Hematopoietic multipotent progenitor cell treated with erythropoietin and hydrocortisone succinate and interleukin-3 and kit ligand, for 4 days (in vitro differentiated cells): ENCODE measurements at regions not wholly inside any gene's neighbourhood (a gene's known extent, or its start where the extent isn't known, plus 50 kb on each side); places are given as distances from the start of the nearest gene placed in this dataset.

ENCODE experiments used
- DNase-seq: peaks from one replicate; pipeline ENCODE4 v3.0.0-alpha.2; 2015

DNA sequence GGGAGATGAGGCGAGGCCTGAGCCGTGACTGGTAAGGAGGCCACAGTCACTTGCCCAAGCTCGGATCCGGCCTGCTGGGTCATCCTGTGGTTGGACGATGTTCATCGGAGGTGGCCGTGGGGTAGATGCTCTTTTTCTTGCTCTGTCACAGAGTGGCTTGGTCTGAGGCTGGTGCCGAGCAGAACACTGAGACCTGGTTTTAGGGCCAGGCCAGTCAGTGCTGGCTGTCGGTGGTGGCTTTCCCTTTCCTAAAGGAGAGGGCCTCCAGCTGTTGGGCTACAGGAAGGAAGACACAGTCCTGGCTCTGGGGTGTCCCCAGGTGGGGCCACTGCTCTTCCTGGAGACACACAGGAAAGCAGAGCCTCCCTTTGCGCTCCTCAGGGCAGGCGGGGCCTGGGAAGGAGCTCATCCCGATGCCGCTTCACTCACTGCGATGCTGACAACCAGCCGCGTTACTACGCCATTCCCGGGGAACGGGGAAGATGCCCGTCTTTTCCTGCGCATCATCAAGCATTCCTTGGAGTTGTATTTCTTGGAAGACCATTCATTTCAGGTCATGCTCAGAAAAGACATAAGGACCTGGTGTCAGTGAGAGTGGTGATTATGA is 254.8 kb upstream of the IRX4 start:
- no peak for DNase-seq

DNA sequence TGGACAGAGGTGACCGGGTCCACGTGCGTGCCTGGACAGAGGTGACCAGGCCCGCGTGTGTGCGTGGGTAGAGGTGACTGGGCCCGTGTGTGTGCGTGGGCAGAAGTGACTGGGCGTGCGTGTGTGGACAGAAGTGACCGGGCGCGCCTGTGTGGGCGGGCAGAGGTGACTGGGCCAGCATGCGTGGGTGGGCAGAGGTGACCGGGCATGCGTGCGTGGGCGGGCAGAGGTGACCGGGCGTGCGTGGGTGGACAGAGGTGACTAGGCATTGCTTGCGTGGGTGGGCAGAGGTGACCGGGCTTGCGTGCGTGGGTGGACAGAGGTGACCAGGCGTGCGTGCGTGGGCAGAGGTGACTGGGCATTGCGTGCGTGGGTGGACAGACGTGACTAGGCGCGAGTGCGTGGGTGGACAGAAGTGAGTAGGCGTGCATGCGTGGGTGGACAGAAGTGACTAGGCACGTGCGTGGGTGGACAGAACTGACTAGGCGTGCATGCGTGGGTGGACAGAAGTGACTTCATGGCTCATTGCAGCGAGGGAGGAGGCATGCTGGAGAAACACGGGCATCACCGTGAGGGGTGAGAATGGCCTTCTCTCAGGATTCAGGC is 254.1 kb upstream of the IRX4 start:
- DNase-seq = no peak

DNA sequence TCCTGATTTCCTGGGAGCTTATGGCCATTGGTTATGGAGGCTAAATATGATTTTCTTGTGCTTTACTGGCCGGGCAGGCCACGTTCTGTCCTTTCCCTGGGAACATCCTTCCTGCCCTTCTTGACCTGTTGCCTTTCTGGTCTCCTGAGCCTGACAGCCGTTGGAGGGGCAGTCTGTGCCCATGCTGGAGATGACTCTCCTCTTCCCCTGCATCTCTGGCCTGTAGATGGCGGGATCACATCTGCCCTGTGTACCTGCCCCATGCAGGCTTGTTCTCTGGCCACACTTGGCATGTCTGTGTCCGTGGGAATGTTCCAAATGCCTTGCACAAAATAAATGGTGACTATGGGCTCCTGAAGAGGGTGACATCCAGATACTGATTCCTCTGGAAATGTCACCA is 253.1 kb upstream of the IRX4 start:
- no peak for DNase-seq

DNA sequence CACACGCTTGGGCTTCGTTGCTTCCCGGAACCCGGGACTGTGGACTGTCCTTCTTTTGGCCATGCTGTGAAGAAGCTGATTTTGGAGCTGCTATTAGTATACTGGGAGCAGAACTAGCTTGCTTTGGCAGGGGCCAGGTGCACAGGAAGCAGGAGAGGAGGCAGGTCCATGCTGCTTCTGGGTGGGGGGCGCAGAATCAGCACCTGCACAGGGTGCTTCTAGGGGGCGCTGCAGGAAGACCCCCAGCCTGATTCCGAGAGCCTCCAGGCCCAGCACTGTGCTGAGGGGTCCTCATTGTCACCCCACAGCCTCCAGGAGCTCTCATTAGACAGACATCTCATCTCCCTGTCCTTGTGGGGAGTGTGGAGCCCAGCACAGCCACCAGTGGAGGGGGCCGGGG is 252.6 kb upstream of the IRX4 start:
- DNase-seq = no peak

DNA sequence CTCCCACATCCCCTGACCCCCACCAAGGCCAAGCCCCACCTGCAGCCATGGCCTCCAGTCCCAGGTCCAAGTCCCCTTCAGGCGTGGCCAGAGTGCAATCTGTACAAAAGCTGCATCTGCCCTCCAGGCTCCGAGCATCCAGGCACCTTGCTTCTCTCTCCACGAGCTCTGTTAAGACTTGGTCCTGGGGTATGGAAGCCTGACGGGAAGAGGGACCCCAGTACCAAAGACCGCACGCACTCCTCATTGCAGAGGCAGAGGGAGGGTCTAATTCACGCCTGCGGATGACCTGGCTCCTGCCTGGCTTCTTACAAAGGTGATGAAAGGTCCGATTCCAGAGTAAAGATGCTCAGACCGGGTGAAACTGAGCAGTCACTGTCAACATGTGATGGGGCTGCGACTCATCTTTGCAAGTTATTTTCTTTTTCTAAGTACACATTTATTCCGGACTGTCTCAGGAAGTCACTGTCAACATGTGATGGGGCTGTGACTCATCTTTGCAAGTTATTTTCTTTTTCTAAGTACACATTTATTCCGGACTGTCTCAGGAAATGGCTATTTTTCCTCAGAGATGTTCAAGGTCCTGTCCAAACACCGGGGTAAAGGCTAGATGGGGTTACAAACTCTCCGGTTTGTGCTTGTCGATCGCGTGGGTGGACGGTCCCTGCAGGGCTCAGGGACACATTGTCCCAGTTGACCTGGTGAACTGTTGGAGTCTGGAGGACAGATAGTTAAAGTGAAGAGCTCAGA is 252.0 kb upstream of the IRX4 start:
- DNase-seq = no peak

DNA sequence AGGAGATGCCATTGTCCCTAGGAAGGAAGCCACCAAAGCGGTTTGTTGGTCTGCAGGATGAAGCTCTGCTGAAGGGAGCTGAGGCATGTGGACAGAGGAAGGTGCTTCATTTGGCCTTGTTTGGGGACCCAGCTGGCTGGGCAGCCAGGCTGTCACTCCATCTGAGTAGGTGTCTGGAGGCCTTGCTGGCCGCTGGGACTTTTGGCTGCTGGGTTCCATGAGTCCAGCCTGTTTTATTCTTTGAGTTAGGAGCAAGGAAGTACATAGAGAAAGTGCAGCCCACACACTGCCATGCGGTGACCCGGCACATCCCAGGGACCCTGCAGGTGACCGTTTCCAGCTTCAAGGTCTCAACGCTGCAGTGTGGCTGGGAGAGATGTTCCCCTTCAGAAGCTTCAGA is 251.2 kb upstream of the IRX4 start:
- DNase-seq = no peak

DNA sequence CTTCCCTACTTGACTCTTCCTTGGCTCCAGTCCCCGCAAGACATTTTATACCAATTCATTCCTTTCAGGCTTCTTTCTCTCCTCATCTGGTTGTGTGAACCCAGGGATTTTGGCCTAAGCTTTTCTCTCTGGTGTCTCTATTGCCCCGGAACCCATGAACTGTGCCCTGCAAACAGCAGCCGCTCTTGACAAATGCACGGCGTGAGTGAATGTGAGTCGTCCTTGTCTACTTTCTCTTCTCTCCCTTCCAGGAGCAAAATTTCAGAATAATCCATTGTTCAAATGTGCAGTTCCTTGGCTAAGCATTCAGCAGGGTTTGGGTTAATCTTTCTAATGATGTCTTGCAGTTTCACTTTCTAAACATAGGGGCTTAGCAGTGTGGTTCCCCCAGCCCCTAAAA is 250.4 kb upstream of the IRX4 start:
- no peak for DNase-seq

DNA sequence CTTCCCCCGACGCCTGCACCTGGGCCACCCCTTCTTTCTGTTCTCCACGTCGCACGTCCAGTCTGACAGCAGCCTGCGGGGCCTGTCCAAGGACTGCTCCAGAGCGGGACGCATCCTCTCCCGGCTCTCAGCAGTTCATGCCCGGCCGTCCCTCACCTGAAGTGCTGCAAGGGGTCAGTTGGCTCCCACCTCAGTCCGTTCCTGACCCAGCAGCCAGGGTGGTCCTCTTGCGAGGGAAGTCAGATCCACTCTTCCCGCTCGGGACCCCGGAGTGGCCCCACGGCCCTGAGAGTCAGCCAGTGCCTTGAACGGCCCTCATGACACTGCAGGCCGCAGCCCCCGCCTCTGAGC is 249.7 kb upstream of the IRX4 start:
- no peak for DNase-seq

DNA sequence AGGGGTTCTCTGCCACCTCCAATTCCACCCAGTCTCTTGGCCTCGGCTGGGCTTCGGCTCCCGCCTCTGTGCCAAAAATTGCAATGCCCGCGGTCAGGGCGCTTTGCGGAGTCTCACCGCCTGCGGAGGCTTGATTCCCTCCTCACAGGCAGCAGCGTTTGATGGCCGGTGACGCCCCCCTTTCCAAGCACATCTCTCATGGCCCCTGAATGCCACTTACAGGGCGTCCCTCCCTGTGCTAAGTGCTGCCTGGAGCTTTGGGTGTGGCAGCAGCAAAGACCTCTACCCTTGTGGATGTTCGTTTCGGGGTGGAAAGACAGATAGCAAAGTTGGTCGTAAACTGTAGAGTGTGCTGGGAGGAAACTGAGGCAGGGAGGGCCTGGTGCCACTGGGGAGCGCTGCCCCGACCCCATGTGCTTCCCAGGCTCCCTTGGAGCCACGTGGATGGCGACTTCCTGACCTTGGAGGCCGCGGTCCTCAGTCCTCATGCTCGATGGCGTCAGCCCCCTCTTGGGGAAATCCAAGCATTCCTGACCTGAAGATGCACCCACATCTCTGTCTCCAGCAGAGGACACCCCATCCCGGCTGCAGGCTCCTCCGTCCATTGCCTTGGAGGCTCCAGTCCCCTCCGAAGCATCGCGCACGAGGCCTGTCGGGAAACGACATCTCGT is 249.2 kb upstream of the IRX4 start:
- no peak for DNase-seq

DNA sequence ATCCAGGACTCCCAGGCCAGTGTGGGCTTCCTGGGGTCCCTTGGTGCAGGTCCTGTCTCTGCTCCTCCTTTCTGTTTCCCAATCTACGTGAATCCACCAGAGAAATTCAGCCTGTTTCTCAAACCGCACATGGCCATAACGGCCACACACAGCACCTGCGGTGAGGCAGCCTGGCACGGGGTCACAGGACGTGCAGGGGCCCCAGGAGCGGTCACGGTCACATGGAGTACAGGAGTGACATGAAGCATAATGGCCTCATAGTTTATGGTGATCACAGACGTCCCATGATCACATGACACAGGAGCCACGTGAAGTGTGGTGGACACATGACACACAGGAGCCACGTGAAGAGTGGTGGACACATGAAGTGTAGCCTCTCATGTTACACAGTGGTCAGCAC is 248.5 kb upstream of the IRX4 start:
- no peak for DNase-seq

DNA sequence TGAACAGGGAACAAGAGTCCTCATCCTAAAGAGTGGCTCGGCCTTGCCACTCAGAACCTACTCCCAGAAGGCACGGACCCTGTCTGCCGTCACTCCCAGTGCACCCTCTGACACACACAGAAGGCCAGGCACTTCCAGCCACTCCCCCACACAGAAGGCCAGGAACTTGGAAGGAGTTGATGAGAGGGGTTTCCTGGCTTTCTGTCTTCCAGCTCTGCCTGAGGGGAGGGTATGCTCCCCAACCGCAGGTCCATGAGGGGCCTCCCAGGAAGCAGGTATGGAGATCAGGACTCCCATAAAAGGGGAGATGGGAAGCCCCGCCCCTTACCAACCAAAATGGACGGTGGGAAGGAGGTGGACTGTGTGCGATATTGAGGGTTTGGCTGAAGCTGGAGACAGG is 247.6 kb upstream of the IRX4 start:
- no peak for DNase-seq

DNA sequence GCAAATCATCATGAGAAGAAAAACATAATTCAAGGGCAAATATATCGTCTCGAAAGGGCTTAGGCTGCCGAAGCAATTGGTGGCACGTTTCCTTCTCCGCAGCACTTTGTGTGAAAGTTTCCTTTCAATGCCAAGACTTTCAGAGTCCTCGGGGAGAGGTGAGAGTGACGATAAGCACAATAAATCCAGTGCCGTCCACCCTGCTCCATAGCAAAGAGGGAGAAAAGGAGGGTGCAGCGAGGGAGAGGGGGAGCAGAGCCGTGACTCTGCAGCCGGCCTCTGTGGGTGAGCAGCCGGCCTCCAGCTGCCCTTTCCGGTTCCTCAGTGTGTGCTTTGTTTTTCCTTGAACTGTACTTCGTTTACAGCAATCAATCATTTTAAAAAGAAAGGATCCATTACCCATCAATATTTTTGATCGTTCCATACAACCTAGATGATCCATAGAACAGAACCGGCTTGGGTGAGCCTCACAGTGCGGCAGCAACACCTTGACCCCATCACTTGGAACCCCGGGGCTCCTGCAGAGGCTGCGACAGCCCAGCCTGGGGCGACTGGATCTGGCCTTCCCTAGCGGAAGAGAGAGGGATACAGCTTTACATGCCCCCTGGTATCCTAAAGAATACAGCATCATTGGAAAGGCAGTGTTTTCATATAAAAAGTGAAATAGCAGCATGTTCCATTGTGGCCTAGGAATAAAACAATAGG is 247.0 kb upstream of the IRX4 start:
- no peak for DNase-seq

DNA sequence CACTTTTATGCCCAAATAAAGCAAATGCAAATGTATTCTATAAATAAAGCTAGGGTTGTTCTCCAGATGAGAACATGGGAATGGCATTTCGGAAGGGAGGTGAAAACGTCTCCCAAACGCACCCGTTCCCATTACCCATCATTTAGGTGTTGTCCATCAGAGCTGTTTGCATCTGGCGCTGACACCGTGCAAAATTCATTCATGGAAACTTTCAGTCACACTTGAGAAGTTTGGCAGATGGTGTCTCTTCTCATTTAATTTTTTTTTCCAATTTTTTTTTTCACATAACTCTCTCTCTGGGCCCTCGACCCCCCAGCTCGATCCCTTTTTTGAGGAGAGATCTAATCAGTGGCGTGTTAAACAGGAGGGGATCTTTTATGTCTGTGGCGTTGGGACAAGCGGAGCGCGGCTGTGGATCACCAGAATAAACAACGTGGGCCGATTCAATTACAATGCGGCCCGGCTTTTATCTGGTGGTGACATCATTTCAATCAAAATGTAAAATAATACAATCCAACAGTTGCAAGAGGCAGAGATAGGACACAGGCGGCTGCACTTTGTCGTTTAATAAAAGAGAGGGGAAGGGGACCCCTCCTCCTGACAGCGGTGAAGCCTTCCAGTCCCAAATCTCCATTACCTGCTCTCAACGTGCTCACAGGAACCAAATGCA is 246.1 kb upstream of the IRX4 start:
- no peak for DNase-seq

DNA sequence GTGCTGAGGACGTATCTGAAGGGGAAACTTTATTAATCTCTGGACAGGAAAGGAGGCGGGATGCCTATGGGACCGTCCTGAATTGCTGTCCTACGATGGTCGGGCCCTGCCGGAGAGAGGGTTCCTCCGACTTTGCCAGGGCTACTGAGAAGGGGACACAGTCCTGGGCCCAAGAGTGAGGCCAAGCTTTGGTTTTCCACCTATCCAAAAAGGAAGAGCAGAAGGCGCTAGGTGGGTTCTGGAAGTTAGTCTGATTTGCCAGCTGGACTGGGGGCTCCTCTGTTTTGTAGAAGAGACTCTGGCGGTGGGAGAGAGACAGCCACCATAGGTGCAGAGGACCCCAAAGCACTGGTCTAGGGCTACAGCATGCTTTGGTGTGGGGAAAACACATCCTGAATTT is 243.8 kb upstream of the IRX4 start:
- DNase-seq = no peak

DNA sequence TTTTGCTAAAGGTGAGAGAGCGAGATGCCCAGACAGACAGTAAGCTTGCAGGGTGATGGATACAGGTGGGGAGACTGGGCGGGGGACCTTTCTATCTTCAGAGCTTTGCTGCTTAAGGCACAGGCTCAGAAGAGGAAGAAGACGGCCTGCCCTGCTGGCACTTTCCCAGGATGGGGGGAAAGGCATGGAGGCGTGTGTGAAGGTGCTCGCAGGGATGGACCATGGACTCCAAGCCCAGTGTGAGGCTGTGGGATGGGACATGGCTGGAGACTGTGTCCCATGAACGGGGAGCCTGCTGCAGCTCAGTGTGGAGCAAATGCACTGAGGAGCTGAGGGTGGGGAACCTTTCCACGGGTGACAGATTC is 243.2 kb upstream of the IRX4 start:
- DNase-seq = no peak

DNA sequence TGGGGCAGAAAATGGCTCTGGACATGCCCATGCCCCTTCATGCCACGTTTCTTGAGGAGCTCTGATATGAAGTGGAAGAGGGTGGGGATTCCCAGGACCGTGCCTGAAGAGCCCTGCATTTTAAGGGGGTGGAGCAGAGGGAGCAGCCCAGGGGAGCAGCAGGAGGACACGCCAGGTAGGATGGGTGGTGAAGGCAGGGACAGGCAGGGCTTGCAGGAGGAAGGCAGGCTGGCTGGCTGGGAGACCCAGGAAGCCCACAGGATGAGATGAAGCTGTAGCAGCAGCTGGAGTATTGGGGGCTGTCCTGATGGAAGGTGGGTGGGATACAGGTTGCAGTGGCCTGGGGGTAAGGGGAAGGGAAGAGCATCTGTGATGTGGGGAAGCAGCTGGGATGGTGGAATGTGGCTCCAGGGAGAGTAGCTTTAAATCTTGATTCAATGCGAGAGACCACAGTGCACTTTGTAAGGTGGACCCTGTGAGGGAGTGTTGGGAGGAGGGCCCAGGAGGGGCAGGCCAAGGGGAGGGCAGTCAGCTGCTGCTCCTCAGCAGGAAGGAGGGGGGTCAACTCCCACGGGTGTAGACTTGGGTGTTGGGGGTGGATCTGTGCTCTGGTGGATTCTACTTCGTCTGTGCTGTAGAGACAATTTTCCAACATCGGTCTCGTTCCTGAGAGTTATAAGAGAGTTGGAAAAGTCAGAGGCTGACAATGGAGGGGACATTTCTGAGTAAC is 242.6 kb upstream of the IRX4 start:
- no peak for DNase-seq

DNA sequence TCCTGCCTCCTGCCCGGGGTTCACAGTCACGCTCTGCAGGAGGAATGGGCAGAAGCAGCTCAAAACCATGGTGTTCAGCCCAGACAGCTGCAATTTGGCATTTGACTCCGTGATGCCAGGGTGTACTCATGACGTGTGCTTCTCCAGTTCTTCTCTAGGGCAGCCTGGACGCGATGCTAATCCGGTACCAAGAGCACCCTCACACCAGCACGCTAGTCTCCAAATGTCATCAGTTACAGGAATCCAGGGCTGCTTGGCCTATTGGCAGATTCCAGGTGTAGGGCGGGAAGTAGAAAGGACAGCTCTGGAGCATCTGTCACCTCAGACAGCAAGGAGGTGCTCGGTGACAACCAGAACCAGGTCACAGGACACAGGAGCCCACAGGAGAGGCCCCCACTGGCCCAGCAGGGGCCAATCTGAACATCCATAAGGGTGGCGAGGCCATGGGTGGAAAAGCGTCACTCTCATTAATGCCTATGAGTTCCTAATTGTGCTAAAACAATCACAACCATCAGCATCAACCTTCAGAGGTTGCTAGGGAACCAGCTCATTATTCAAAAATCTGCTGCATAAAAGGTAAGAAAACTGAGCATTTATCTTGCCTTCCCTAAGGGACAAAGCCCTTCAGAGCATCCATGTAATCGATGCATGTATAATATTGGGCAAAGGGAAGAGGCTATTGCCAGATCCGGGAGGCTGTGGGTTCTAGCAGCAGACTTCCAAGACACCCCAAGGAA is 241.9 kb upstream of the IRX4 start:
- no peak for DNase-seq

DNA sequence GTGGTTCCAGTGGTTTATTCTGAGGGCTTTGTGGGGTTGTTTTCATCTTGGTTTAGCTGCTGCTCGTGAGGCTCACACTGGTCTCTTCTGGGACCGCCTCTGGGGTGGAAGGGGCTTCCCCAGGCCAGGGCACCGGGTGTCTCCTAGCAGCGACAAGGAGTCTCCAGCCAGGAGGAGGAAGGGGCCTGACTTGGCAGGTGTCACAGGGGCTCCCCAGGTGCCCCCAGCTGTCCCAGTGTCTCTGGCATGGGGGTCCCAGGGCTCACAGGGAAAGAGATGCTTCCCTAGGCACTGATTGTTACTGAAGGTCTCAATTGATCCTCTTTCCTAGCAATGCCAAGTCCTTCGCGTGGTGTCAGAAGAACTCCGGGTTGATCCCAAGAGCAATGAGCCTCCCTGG is 241.1 kb upstream of the IRX4 start:
- DNase-seq = no peak

DNA sequence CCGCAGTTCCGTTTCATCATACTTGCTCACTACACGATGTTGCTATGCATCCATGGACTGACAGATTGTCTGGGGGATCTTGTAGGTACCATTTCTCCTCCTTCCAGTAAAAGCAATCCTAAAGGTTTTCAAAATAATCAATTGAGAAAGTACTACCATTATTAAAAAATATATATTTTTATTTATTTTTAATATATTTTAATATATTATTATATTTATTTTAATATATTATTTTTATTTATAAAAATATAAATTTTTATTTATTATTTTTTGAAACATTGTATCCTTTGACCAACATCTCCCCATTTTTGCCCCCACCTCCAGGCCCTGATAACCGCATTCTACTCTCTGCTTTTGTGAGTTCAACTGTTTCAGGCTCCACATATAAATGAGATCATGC is 237.6 kb upstream of the IRX4 start:
- DNase-seq = no peak

DNA sequence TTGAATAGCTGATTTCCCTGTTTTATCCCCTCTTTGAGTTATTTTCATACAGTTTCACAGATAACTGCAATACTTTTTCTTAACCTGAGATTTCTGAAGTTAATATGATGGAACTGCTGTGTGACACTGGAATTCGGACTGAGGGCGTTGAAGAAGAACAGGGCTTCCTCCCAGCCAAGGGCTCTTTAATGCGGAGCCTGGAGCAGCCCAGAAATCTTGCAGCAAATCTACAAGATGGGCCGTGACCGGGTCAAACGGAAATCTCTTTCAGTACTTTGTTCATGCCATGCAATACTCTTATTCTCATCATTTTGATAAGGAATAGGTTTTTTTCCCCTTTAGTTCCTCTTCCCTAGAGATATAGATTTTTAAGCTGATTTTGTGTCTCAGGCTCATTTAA is 236.8 kb upstream of the IRX4 start:
- no peak for DNase-seq

DNA sequence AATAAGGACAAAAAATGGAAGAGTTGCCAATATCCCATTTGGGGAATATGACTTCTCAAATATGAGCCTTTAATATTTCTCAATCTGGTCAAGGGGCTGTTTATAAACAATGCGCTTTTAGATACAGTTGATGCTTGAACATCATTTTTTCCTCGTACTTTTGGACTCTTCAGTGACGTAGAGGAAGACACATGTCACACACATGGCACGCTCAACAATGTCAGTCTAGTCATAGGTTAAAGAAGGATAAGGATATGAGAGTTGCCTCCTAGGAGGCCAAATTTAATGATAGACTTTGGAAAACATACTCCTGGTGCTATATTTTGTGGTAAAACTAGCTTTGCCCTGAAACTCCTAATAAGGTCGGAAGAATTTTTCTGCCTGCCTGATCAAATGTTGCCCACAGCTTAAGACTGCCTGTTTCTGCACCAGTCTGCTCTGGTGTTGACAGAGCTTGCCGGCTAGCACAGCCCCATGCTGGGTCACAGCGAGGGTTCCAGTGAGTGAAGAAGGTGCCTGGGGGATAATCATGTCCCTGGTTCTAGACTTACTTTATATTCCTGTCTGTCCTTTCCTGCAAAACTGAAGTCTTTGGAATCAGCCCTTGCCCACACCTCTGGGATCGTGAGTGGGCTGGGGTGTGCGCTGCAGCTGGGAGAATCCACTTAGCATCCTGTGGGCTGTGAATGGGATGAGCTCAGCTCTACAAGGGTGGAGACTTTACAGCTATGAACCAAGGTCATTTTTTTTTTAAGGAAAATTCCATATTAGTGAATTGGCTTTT is 230.8 kb upstream of the IRX4 start:
- DNase-seq = no peak
